ENCODE measurements at regions not wholly inside any gene's neighbourhood (a gene's known extent, or its start where the extent isn't known, plus 50 kb on each side); places are given as distances from the start of the nearest gene placed in this dataset.

DNA sequence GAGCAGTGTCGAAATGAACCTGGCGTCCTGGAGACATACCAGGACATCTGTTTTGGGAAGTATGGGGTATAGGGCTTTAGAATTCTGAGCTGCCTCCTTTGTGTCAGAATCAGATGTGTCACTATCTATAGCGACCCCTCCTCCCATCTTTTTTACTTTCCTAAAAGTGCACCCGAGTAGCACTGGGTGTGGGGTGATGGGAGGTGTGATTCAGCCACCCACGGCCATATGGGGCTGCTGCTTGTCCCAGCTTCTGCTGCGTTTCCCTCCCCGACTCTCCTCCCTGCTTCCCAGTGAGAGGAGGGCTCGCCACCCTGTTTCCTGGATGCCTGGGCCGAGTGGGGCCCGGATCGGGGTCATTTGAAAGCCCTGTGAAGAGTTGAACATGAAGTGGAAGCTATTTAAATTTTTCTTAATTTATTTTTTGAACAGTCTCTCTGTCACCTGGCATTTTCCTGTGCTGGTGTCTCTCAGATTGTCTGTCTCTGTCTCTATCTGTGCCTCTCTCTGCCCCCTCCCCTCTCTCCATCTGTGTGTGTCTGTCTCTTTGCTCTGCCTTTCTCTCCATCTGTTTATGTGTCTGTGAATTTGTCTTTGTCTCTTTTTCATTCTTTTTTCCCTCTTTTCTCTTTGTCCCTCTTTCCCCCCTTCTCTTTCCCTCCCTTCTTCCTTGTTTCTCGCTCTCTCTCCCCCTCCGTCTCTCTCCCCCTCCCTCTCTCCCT is 638.8 kb upstream of the EEF2KMT start:
- TF ChIP-seq ZNF883 (CRISPR knock-in tag; IDR thresholded peaks at IDR 0.05; ENCODE audit: not compliant biosample characterization): no peak
- no peak for TF ChIP-seq STAT5B (CRISPR knock-in tag; IDR thresholded peaks at IDR 0.05)
- TF ChIP-seq, protein P1, sequence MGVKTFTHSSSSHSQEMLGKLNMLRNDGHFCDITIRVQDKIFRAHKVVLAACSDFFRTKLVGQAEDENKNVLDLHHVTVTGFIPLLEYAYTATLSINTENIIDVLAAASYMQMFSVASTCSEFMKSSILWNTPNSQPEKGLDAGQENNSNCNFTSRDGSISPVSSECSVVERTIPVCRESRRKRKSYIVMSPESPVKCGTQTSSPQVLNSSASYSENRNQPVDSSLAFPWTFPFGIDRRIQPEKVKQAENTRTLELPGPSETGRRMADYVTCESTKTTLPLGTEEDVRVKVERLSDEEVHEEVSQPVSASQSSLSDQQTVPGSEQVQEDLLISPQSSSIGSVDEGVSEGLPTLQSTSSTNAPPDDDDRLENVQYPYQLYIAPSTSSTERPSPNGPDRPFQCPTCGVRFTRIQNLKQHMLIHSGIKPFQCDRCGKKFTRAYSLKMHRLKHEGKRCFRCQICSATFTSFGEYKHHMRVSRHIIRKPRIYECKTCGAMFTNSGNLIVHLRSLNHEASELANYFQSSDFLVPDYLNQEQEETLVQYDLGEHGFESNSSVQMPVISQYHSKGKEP (CRISPR knock-in tag; IDR thresholded peaks at IDR 0.05): no peak
- TF ChIP-seq, protein P2, sequence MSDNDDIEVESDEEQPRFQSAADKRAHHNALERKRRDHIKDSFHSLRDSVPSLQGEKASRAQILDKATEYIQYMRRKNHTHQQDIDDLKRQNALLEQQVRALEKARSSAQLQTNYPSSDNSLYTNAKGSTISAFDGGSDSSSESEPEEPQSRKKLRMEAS (IDR thresholded peaks at IDR 0.05): no peak

All from HepG2 (cell line).